ENCODE measurements at regions not wholly inside any gene's neighbourhood (a gene's known extent, or its start where the extent isn't known, plus 50 kb on each side); places are given as distances from the start of the nearest gene placed in this dataset.

DNA sequence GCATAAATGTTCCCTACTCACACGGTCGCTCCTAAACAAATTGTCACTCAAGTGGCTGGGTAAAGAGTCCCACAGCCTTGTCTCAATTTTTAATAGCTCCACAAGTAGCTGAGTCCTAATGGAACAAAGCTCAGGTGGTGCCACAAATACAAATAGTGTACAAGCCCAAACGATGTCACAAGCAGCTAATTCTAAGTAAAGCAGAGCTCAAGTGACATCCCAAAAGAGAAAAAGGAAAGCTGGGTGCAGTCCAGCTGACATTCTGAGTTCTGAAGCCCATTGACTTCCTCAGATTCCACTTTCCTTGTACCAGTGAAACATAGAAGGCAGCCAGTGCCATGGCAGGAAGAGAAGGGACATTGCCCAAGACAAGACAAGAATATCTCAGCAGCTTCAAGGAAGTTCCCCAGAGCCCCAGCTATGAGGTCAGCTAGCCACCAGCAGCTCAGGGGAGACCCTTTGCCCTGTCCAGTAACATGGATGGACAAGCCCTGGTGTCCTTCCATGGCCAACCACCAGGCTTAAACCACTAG is 231.2 kb upstream of the SGCD start:
- no peak for DNase-seq

- no peak for DNase-seq
These were observed 230.7 kb upstream of the SGCD start for GRCh38 chr5:156096259-156096658.

DNA sequence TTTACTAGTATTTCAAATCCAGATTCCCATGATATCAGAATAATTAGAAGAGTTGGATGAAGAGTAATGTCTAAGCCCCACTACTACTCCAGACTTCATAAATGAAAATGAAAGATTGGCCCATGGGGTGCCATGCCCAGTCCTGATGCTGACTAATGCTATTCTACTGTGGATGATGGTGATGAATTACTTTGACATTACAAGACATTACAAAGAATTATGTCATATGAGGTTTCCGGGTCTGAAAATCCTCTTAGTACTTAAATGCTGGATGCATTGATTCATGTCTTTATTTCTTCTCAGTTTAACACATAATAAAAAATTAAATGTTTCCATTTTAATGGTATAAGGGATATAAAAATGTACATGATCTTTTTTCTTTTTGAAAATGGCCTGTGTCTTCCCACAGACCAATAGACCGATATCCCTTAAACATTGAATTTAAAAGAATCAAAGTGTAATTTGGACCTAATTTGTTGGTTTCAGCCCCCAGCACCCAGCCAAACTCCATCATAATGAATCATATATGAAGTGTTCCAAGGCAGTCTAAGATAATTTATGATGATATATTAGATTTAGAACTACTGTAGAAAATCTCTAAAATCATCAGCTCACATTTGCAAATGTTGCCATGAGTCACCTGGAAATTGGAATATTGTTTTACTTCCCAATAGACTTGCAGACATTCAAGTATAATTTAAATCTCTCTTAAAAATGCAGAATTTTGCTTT is 223.6 kb upstream of the SGCD start:
- no peak for DNase-seq

GRCh38 chr5:156109317-156110023 is 217.5 kb upstream of the SGCD start:
- no peak for DNase-seq

- DNase-seq: no peak
These were observed 207.3 kb upstream of the SGCD start for GRCh38 chr5:156119692-156120091.

DNA sequence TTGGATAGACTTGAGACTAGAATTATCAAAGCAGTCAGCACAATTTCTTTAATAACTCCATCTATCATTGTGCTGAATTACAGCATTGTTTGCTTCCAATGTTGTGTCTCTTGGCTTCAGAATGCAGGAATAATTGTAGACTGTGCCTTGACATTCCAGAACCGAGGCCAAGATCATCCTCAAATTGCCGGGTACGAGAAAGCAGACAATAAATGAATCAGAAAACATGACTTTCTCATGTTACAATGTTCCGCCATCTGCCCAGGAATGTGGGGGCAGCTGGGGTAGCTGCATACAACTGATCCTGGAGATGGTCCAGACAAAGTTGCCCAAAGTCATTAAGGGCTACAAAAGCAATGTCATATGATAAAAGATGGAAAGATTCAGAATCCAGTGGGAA is 206.2 kb upstream of the SGCD start:
- no peak for DNase-seq

DNA sequence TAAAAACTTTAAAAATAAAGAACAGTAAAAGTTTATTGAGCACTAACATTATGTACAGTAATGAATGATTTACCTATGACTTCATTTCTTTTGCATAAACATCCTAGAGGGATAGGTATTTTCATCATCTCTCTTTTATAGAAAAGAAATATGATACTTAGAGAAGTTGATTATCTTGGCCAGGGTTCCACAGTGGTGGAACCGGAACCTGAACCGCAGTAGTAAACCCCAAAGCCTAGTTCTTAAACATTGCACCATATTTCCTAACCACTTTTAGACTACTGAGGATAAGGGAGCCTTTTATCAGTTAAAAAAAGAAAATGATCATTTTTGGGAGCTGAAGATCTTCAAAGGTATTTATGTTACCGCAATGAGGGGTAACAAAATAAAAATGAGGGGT is 205.7 kb upstream of the SGCD start:
- DNase-seq: no peak

GRCh38 chr5:156121882-156122281 is 205.1 kb upstream of the SGCD start:
- DNase-seq: no peak

DNA sequence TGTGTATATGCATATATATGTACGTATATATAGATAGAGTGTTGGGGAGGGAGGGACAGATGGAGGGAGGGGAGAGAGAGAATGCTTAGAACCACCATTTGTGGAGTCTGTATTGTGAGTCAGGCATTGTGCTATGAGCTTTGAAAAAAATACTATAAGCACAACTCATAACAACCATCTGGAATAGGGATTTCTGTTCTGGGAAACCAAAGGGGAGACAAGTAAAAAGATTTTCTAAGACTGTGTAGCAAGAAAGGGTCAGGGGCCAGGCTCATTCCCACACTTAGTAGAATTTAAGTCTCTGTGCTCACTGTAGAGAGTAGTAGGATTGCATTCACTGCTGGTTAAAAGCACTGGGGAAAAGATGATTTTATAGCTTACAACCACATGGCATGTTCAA is 202.3 kb upstream of the SGCD start:
- no peak for DNase-seq

- DNase-seq: no peak
These were observed 201.8 kb upstream of the SGCD start for GRCh38 chr5:156125118-156125517.

DNA sequence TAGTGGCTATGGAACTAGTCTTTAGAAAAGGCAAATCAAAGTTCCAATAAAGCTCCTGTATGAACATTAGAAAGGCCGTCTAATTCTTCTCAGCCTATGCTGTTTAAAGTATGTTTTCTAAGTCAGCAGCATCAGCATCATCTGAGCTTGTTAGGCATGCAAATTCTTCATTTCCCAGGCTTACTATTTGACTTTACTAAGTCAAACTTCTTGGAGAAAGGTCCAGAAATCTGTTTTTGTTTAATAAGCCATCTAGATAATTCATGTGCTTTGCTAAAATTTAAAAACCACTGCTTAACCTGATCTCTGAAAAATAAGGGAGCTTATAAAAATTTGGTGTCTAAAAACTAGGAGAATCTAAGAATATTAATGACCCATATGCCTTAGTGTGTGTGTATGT is 200.2 kb upstream of the SGCD start:
- DNase-seq: no peak

DNA sequence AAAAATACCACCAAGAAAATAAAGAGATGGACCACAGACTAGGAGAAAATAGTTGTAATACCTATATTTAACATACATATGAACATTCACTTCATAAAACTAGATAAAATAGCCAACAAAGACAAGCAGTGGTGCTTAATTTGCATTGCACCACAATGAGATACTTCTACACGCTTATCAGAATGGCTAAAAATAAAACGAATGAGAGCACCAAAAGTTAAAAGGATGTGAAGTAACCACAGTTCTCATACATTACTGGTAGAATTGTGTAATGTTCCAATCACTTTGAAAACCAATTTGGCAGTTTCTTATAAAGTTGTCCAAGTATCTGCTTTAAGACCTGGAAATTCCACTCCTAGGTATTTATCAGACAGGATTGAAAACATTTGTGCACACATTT is 198.9 kb upstream of the SGCD start:
- no peak for DNase-seq

DNA sequence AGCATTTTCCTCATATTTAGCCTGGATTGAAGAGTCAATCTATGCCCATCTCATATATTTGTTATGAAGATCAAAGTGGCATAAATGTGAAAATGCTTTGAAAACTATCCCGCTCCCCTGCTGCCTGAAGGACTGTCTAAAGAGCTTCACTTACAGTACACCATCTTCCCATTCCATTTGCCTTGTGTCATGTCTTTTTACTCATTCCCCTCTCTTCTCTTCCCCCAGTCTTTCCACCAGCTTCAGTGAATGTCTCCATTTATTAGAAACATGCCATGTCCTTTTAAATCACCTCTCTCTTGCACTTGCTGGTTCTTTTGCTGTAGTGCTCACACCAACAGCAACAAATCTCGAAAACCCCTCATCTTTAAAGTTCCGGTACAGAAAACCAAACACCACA is 192.7 kb upstream of the SGCD start:
- DNase-seq: no peak

- DNase-seq: no peak
These were observed 191.4 kb upstream of the SGCD start for GRCh38 chr5:156135531-156135930.

DNA sequence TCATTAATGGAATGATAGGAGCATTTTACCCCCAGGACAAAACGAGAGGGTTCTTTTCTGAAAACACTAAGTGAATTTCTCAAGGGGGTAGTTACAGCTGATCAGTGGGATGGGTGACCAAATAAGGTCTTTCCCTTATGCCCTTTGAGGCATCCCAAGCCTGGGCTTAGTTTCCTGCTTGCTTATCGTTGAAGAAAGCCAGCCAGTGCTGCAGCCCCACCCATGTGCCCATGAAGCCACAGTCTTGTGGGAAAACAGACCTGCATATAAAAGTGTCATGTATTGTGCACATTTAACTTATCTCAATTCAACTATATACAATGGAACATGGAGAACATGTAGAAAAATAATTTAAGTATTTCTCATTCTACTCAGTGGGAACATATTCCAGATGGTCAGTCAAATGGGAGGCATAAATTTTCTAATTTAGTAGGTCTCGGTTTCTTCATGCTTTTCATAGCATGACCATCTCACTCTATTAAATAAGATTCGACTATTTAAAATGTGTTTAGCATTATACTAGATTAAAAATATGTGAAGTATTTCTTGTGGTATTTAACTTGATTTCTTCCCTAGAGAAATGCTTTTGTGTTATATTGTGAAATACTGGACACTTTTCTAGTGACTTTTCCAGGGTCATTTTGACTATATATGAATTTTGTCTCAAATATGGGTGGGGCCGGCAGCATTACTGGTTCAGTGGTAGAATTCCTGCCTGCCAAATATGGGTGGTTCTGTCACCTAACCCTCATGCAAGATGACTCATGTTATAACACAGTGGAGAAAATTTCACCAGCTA is 189.7 kb upstream of the SGCD start:
- no peak for DNase-seq

- DNase-seq: no peak
These were observed 184.1 kb upstream of the SGCD start for GRCh38 chr5:156142867-156143266.

DNA sequence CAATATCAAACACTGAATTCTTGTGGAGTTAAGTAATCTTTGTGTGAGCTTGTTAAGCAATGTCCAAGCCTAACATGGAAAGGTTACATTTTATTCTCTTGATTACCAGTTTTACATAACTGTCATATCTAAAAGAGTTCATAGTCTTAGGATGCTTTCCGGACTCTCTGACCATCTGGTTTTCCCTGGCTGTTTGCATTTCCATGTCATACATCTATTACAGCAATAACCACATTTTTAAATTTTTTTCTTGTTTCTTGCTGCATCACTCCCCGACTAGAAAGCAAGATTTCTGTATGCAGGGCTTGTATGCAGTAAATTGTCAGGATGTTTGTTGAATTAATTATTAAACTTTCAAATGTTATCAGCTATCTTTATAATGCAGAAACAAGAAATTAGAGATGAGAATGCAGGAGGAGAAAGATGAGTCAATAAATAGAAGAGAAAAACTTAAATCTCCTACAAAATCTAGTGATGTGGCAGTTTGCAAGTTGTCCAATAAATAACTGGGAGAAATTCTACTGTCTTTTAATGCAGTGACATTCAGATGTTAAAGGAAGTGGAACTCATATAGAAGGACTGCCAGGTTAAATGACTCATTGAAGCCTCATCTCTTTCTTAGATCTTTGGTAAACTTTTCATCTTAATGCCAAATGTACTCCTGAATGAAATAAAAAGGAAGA is 179.6 kb upstream of the SGCD start:
- no peak for DNase-seq

GRCh38 chr5:156147944-156148285 is 179.0 kb upstream of the SGCD start:
- DNase-seq: no peak

- no peak for DNase-seq
These were observed 178.7 kb upstream of the SGCD start for GRCh38 chr5:156148301-156148700.

- DNase-seq: no peak
These were observed 177.8 kb upstream of the SGCD start for GRCh38 chr5:156149213-156149612.

GRCh38 chr5:156153602-156154001 is 173.4 kb upstream of the SGCD start:
- no peak for DNase-seq

GRCh38 chr5:156154757-156155156 is 172.2 kb upstream of the SGCD start:
- DNase-seq: no peak

- DNase-seq: no peak
These were observed 171.4 kb upstream of the SGCD start for GRCh38 chr5:156155598-156155997.

Measured in NK-92 treated with Interleukin-12 subunit alpha and Interleukin-12 subunit beta, amount 100 ng/mL, for 24 hours (cell line).